ENCODE measurements at regions not wholly inside any gene's neighbourhood (a gene's known extent, or its start where the extent isn't known, plus 50 kb on each side); places are given as distances from the start of the nearest gene placed in this dataset.
"Not testable (repeated sequence)": the region's sequence is repeated elsewhere in the genome, so short reads cannot be mapped to it uniquely, and the experiment has no call there.

DNA sequence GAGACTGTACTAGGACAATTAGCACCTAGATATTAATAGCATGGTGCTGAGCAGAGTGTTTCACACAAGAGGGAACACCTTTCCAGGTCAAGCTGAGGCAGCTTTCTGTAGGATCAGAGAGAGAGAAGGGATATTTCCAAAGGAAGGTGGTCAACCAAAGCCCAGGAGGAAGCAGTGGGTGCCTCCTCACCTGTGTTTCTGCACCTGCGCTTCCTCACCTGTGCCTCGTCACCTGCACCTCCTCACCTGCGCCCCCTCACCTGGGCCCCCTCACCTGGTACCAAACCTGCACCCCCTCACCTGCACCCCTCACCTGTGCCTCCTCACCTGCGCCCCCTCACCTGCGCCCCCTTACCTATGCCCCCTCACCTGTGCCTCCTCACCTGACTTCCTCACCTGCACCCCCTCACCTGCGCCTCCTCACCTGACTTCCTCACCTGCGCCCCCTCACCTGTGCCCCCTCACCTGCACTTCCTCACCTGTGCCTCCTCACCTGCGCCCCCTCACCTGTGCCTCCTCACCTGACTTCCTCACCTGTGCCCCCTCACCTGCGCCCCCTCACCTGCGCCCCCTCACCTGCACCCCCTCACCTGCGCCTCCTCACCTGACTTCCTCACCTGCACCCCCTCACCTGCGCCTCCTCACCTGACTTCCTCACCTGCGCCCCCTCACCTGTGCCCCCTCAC is 67.9 kb downstream of the TTLL2 start:
- no peak for DNase-seq

DNA sequence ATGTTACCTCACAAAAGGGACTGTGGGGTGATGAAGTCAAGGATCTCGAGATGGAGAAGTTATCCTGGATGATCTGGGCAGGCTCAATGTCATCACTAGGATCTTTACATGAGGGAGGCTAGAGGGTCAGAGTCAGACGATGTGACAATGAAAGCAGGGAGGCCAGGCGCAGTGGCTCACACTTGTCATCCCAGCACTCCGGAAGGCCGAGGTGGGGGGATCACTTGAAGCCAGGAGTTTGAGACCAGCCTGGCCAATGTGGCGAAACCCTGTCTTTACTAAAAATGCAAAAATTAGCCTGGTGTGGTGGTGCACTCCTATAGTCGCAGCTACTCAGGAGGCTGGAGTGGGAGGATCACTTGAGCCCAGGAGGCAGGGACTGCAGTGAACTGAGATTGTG is 68.8 kb downstream of the TTLL2 start:
- no peak for DNase-seq

DNA sequence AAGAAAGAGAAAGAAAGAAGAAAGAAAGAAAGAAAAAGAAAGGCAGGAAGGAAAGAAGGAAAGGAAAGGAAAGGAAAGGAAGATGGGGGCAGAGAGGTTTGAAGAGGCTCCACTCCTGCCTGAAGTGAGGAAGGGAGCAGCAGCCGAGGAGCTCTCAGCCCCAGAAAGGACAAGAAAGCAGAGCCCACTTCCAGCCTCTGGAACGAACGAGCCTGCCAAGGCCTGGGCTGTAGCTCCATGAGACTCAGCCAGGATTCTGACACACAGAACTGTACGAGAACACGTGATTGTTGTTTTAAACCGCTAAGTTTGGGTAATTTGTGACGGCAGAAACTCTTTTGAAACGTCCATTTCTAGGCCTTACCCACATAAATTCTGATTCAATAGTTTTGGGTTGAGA is 69.5 kb downstream of the TTLL2 start:
- DNase-seq: no peak

DNA sequence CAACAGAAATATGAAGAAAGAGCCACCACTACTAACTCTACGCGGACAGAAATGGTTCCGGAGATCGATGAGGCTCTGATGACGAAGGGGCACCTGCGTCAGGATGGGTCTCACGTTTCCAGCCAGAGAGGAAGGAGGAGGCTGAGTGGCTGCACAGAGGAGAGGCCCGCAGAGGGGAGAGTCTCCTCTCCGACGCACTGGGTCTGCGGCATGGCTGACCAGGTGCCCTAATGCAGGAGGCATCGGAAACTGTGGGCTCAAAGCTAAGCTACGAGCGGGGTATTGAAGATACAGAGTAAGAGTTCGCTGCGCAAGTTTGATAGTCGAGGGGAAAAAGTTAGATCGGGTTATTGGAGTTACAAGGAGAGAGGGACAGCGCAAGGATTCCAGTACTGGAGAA is 69.9 kb downstream of the TTLL2 start:
- DNase-seq: no peak

DNA sequence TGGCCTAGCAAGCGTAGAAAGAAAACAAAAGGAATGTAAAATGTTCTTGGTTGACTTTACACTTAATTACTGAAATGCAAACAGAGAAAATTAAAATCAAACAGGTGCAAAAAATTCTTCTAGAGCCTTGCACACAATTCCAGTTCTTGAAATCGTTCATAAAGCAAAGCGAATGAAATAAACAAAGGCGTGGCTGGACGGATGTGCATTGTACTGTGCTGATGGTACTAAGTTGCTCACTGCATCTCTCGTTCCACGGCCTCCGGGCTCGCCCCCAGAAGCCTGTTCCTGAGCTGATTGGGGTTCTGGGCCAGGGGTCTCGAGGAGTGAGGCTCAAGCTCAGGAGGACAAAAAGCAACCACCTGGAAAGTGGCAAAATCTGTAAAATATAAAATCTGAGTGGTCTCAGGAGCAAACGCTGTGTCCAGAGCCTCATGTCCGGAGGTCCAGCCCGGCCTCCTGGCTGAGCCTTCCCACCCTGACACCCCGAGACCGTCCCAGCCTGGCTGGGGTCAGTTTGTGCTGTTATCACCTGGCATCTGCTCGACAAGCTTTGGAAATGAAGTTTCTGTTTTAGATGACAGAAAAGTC is 71.3 kb downstream of the TTLL2 start:
- no peak for DNase-seq

DNA sequence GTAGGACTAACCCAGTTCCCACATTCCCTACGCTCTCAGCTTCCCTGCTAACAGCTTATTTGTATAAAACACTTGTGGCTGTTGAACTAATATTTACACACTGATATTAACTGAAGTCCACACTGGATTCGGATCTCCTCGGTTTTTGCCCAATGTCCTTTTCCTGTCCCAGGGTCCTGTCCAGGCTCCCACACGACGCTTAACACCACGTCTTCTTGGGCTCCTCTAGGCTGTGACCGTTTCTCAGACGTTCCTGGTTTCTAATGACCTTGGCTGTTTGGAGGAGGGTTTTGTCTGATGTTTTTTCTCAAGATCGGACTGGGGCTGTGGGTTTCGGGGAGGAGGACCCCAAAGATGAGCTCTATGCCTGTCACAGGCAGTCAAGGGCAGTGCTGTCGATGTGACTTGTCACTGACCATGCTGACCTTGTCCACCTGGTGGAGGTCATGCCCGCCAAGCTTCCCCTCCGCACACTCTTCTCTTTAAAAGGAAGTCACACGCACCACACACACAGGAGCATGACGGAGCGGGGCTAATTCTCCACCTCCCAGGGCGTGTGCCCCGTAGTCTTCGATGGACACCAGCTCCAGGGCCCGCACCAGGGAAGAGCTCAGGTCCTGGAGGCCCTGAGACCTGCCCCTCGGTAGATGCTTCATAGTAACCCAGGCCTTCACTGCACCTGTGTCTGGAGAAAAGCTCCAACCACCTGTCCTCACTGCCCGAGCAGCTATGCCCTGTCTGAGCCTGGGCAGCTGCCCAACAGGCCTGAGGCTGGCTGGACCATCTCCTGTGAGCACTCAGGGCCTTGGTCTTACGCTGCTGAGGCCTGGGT is 72.0 kb downstream of the TTLL2 start:
- no peak for DNase-seq

DNA sequence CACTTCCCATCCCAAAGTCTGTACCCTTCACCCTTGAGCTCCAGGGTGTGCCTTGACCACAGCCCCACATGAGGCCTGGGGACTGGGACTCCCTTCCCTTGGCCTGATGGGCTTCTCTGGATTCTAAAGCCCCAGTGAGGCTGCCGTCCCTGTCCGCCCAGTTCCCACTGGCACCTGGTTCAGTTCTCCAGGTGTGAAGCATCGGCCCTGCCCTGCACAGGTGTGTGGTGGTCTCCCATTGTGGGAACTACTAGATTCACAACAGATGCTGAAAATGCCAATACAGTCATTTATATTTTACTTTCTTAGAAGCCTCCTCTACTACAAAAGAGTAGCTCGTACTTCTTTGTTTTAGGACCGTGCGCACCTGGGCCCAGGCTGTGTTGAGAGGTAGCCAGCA is 72.8 kb downstream of the TTLL2 start:
- DNase-seq: no peak

DNA sequence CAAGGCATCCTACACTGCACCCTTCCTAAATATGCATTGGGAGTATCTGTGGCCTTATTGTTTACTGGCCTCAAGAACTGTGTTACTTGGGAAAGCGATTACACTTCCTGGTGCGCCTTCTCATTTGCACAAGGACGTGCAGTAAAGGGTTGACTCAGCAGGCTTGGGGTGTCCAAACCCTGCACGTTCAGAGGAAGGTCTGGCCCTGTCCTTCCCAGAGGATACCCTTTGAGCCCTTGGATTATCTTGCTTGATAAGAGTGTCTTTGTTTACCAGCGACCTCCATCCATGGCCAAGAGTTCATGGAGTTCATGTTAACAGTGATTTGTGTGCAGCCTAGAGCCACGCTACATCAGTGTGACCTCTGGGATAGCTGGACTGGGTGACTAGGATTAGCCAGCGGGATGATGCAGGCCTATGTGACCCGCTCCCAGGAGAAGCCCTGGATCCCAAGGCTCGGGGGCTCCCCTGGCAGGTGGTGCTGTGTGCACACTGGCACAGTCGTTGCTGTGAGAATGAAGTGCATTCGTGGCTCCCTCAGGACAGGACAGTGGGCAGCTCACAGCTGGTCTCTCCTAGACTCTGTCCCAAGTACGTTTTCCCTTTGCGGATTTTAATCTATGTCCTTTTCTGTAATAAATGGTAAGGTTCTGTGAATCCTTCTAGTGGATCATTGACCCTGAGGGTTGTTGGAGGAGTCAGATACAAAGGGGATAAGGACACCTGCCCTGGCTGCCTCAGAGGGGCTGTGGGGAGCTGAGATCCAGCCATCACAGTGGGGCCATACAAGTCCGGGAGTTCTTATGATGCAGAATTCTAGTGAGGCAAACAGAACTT is 73.5 kb downstream of the TTLL2 start:
- no peak for DNase-seq

DNA sequence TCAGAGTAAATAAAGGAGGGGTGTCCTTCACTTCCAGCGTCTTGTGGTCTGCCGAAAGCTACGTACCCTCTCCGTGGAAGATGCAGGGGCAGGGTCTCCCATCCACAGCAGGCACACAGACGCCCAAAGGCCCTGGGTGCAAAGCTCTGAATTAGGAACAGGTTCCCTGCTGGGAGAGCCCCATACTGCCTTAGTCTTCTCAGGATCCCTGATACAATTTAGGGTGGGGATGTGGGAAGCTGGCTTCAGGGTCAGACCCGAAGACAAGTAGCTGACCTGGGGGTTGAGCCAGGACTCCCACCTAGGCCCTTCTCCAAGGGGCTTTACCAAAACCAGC is 74.1 kb downstream of the TTLL2 start:
- DNase-seq: no peak

DNA sequence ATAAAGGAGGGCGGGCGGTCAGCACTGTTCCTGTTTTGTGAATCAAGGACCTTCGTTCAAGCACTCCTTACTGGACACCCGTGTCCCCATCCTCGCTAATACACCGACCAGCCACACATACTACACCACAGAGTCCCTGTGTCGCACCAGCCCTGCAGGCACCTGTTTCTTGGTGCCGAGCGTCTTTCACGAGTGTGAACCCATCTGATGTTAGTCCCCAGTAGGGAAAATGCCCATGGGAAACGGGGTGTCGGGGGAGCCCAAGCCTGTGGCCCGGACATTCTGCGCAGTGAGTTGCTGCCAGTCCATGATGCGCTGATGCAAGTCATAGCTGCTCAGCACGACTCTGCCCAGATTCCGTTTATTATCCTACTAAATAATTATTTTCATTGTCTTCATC is 74.7 kb downstream of the TTLL2 start:
- no peak for DNase-seq

DNA sequence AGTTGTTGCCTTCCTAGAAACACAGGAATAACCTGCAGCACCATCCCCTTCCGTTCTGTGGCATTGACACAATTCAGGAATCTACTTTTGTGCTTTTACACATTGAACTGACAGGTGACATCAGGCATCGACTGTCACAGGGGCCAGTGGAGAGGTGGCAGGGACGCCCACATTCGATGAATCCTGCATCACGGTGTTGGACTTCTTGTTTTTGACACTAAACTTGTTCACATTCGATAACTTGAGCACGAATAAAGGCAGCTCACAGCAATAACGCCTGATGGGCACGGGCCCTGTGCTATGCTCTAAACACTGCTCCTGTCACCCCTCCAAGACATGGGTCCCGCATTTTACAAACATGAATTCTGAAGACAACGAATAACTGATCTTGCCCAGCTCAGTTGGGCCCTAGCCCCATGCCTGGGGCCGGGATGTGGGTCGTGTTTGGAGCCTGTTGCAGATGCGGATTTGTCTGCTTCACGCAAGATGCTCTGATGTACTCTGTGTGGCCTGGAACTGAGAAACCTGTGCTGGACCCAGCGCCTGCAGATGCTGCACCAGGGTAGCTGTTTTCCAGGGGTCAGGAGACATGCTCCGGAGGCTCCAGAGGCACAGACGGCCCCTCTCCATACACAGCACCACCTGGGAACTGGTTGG is 75.7 kb downstream of the TTLL2 start:
- no peak for DNase-seq

DNA sequence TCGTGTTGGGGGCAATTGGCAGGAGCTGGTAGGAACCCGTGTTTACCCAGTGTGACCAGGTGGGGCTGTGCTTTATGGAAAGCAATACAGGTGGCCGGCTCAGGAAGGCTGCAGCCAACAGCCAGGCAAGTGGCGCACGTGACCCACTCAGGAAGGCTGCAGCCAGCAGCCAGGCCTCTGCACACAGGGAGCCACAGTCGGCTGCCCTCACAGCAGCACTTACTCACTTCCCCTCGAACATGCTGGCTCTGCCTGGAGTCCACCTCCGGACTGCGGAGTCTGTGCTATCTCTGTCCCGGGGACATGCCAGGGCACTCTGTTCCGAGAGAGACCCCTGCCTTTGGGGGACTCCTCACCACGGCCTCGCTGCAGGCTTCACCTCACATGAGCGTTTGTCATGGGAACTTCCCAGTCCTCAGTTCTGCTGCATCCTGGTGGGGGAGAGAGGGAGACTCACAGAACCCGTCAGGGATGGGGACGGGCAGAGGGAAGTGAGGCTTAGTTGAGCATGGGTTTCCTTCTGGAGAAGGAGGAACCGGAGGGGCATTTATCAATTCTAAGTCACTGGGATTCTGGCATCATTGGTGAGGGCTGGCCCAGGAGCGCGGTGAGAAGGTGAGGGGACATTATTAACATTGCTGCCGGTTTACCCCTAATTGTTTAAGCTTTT is 76.8 kb downstream of the TTLL2 start:
- DNase-seq: no peak

DNA sequence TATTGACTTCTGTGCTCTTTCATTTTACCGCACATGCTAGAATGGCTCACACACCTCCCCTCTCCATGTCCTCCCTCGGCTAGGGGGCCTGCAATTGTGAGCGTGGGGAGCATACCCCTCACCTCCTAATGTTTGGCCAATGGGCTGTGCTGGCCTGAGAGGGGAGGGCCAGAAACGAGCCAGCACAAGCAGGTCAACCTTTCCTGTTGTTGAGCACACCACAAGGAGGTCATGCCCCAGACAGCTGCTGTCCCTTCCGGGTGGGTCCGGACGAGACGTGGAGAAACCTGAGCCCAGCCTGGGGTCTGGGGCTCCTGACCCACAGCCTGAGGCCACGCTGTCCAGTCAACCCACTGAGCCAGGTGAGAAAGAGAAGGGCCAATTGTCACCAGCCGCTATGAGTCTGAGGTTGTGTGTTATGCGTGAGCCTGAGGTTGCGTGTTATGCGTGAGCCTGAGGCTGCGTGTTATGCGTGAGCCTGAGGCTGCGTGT is 77.4 kb downstream of the TTLL2 start:
- no peak for DNase-seq

DNA sequence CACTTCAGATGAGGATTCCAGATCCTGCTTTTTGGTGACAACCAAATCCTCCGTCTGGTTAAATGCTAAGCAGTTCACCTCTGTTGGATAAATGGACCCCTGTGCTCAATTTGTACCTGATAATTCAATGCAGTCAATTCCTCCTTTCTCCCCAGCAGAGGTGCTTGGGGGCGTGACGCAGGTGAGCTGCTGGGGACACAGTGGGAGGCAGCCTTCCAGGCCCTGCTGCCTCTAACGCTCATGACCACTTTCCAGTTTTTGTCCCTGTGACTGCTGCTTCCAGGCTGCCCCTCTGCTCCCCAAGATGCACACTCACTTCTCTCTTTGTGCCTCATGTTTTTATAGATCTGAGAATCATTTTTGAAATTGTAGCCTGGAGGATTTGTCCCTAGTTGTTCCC is 78.5 kb downstream of the TTLL2 start:
- no peak for DNase-seq

DNA sequence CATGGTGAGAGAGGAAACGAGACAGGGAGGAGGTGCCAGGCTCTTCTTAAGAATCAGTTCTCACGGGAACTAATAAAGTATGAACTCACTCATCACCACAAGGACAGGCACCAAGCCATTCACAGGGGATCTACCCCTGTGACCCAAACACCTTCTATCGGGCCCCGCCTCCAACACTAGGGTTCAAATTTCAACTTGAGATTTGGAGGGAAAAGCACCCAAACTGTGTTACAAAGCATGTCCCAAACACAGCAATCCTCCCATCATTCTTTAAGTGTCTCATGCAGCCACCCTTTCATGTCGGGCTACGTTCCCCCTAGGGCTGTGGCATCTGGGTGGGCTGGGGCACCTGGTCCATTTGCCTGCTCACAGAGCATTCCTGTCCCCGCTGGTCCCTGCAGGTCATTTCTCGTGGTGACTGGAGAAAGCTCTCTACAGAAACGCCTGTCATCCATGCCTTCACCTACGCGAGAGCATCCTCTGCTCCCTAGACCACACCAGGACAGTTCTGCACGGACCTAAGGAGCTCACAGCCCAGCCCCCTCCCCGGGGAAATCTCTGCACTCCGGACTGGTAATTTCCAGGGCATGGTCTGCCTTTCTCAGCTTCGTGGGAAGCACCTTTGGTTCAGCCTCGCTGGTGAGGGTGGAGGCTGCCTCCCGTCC is 79.6 kb downstream of the TTLL2 start:
- DNase-seq: no peak

DNA sequence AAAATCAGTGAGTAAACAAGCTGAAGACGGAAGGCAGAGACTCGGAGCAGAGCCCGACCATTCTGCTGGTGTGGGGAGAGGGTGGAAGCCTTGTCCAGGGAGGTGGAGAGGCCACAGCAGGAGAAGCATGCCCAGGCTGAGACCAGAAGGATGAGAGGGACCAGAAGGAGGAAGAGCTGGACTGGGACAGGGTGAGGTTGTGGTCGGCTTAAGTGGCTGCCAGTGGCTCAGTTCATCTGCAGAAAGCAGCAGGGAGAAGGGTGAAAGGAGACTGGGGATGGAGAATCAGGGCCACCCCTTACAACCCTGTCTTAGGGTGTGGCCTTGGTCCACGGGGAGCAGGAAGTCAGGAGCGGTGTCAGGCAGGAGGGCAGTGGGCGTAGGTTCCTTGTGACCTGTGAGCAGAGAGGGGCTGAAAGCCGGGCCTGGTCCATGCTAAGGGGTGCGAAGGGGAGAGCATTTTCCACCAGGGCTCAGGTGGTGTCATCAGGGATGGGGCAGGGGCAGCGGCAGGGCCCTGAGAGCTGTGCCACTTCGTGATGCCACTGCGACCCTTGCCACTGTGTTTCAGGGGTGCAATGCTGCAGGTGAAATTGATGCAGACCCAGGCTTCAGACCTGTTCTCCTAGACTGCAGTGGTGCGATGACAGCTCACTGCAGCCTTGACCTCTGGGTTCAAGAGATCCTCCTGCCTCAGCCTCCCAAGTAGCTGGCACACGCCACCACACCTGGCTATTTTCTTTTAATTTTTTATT is 81.1 kb downstream of the TTLL2 start:
- DNase-seq: no peak

DNA sequence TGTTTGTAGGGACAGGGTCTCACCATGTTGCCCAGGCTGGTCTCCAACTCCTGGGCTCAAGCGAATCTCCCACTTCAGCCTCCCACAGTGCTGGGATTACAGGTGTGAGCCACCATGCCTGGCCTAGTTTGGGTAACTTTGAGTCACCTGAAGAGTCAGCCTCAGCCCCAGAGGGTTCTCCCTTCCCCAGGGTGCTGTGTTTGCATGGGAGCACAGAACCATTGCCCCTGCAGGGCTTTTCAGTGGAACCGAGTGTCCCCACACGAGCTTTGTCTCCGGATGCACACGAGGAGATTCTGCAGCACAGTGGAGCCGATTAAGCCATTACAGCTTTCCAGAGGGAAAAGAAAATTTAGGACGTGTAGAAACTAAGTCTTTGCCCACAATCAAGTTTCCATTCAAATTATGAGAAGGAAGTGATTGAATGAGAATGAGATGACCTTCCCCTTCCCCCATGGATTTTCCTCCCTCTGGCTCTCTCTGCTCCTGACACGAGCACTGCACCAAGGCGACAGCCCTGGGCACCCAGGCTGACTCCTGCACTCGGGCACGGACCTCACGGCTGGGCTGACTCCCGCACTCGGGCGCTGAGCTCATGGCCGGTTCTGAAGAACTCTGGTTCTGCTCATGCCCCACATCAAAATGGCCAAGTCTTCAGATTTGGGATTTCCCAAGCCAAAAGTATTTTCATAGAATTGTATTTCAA is 81.8 kb downstream of the TTLL2 start:
- DNase-seq: not testable (repeated sequence)

DNA sequence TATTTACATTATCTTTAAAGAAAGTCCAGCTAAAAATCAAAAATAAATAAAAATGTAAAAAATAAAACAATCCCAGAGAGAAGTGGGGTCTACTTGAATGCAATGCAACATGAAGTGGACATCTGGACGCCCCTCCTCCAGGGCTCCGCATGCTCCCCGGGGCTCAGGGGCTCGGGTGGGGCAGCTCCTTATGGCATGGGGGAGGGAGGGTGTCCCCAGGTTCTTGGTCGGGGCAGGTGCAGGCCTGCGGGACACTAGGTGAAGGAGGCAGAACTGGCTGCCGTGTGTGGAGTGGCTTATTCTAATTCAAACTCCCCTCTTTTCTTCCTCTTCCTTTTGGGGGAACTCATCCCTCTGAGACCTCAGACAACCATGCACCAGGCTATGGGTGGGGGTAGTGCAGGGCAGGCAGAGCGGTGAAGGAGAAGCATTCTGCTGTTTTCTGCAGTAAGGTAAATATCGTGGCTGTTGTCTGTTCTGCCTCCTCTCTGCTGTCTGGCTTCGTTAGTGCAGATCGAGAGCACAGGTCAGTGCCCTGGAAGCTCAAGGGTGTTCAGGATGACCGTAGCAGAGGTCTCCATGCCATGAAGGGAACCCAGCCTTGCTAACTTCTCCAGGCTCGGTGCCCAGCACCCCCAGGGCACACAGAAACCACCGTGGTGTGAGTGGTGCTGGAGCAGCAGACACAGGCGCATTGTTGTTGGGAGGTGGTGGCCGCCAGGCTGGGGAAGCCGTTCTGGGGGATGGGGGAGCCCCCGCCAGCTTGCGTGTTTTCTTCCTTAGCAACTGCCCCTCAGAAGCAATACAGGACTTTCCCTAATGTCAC is 82.6 kb downstream of the TTLL2 start:
- DNase-seq: no peak

DNA sequence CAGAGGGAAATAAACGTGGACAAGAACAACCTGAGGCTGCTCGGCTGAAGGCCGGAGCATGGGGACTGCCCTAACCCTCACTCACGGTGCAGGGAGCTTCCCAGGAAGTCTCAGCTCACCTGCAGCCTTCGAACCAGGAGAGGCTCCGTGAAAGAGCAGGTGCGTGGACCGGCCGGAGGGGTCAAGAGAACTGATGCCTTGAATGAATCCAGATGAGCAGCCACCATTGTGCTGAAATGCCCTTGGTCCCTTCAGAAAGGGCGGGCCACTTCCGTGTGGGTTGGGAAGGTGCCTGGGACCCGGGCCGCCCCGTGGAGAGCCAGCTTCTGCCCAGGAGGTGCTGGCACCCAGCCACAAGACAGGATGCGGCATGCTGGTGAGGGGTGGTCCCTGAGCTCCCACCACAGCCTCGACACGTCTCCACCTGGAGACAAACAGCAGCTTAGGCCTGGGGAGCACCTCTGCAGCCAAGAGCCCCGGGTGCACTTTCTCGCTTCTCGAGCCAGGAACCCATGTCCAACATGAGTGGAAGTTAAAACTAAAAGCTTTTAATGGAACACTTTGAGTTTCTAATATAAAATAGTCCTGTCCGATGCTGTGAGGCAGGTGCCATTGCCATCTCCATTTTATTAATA is 83.5 kb downstream of the TTLL2 start:
- DNase-seq: no peak

All from NCI-H446 (cell line).